ENCODE measurements at regions not wholly inside any gene's neighbourhood (a gene's known extent, or its start where the extent isn't known, plus 50 kb on each side); places are given as distances from the start of the nearest gene placed in this dataset.

- H3K4me1 ChIP-seq (ENCODE audit: insufficient read depth) = no peaks in the 10 kb centered on the region
- no peaks in the 10 kb centered on the region for H3K9me2 ChIP-seq (ENCODE audit: insufficient read depth)
- in situ Hi-C loops (cut with MboI) = no loop called here
- H3K27me3 ChIP-seq (replicated peaks; ENCODE audit: insufficient read depth) = no peaks in the 10 kb centered on the region
- no peak for DNase-seq
- H3K79me2 ChIP-seq (ENCODE audit: insufficient read depth) = no peaks in the 10 kb centered on the region
- no peak overlapping the region for H3K4me3 ChIP-seq
- no peak overlapping the region for H3K9ac ChIP-seq
- no peaks in the 10 kb centered on the region for H3F3A ChIP-seq (ENCODE audit: insufficient read depth)
- H2AFZ ChIP-seq = no peak overlapping the region
- no peak overlapping the region for H3K4me2 ChIP-seq (ENCODE audit: unreplicated experiment)
- no peak for TF ChIP-seq EZH2 (IDR thresholded peaks at IDR 0.05; ENCODE audit: insufficient read depth, poor library complexity, severe bottlenecking)
- TF ChIP-seq EZH2phosphoT487 (IDR thresholded peaks at IDR 0.05; ENCODE audit: insufficient read depth, low read depth) = no peak
- H3K36me3 ChIP-seq (ENCODE audit: low read depth) = no peaks in the 10 kb centered on the region
- H3K9me3 ChIP-seq (ENCODE audit: low read depth) = no peaks in the 10 kb centered on the region
- H3K27ac ChIP-seq = no peak overlapping the region
- 75 to 76% methylated on average over 4 of the region's 4 CpGs for WGBS, 2 experiments (ENCODE audit: low coverage in 1 of 2, low lambda C conversion rate in 2 of 2, missing lambda C conversion rate in 2 of 2)
- H4K20me1 ChIP-seq (ENCODE audit: insufficient read depth) = no peaks in the 10 kb centered on the region
These were observed 50.1 kb downstream of the GCNT4 start for GRCh38 chr5:75002271-75002670.

DNA sequence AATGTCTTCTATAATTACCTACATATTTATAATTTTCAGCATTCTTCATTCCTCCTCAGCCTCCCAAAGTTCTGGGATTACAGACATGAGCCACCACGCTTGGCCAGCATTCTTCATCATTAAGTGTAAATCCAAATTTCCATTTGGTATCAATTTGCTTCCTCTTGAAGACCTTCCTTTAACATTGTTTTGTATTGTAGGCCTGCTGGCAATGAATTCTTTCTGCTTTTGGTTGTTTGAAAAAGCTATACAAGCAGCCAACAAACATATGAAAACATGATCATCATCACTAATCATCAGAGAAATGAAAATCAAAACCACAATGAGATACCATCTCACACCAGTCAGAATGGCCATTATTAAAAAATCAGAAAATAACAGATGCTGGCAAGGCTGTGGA is 56.4 kb downstream of the GCNT4 start:
- Histone ChIP-seq H3F3A (ENCODE audit: insufficient read depth) (no peaks in the 10 kb centered on the region), H3K9ac (no peak overlapping the region), H3K27me3 (replicated peaks; ENCODE audit: insufficient read depth) (no peaks in the 10 kb centered on the region), H3K9me3 (ENCODE audit: low read depth) (no peaks in the 10 kb centered on the region), H3K4me1 (ENCODE audit: insufficient read depth) (no peaks in the 10 kb centered on the region), H4K20me1 (ENCODE audit: insufficient read depth) (no peaks in the 10 kb centered on the region), H3K27ac (no peak overlapping the region), H3K79me2 (ENCODE audit: insufficient read depth) (no peaks in the 10 kb centered on the region), H3K36me3 (ENCODE audit: low read depth) (no peaks in the 10 kb centered on the region), H3K4me3 (no peak overlapping the region), H3K4me2 (ENCODE audit: unreplicated experiment) (no peak overlapping the region), H3K9me2 (ENCODE audit: insufficient read depth) (no peaks in the 10 kb centered on the region), H2AFZ (no peak overlapping the region)
- no peak for DNase-seq
- WGBS, 2 experiments (ENCODE audit: low coverage in 1 of 2, low lambda C conversion rate in 2 of 2, missing lambda C conversion rate in 2 of 2) = 0 to 21% methylated on average over 1 of the region's 1 CpG
- in situ Hi-C loops (cut with MboI) = no loop called here
- TF ChIP-seq EZH2phosphoT487 (IDR thresholded peaks at IDR 0.05; ENCODE audit: insufficient read depth, low read depth) (no peak), EZH2 (IDR thresholded peaks at IDR 0.05; ENCODE audit: insufficient read depth, poor library complexity, severe bottlenecking) (no peak)

- Histone ChIP-seq H4K20me1 (ENCODE audit: insufficient read depth) (no peaks in the 10 kb centered on the region), H3K9me2 (ENCODE audit: insufficient read depth) (no peaks in the 10 kb centered on the region), H2AFZ (no peak overlapping the region), H3K9ac (no peak overlapping the region), H3K9me3 (ENCODE audit: low read depth) (no peaks in the 10 kb centered on the region), H3K4me2 (ENCODE audit: unreplicated experiment) (no peak overlapping the region), H3K4me1 (ENCODE audit: insufficient read depth) (no peaks in the 10 kb centered on the region), H3K27ac (no peak overlapping the region), H3F3A (ENCODE audit: insufficient read depth) (no peaks in the 10 kb centered on the region), H3K36me3 (ENCODE audit: low read depth) (no peaks in the 10 kb centered on the region), H3K79me2 (ENCODE audit: insufficient read depth) (no peaks in the 10 kb centered on the region), H3K4me3 (no peak overlapping the region), H3K27me3 (replicated peaks; ENCODE audit: insufficient read depth) (no peaks in the 10 kb centered on the region)
- DNase-seq = no peak
- in situ Hi-C loops (cut with MboI) = no loop called here
- 47 to 61% methylated on average over 2 of the region's 2 CpGs for WGBS, 2 experiments (ENCODE audit: low coverage in 1 of 2, low lambda C conversion rate in 2 of 2, missing lambda C conversion rate in 2 of 2)
- TF ChIP-seq EZH2phosphoT487 (IDR thresholded peaks at IDR 0.05; ENCODE audit: insufficient read depth, low read depth) (no peak), EZH2 (IDR thresholded peaks at IDR 0.05; ENCODE audit: insufficient read depth, poor library complexity, severe bottlenecking) (no peak)
These were observed 57.5 kb downstream of the GCNT4 start for GRCh38 chr5:74994826-74995225.

- Histone ChIP-seq H3K9ac (no peak overlapping the region), H4K20me1 (ENCODE audit: insufficient read depth) (no peaks in the 10 kb centered on the region), H3K36me3 (ENCODE audit: low read depth) (no peaks in the 10 kb centered on the region), H3K9me2 (ENCODE audit: insufficient read depth) (no peaks in the 10 kb centered on the region), H3K4me3 (no peak overlapping the region), H3K27me3 (replicated peaks; ENCODE audit: insufficient read depth) (no peaks in the 10 kb centered on the region), H2AFZ (no peak overlapping the region), H3K4me1 (ENCODE audit: insufficient read depth) (no peaks in the 10 kb centered on the region), H3K4me2 (ENCODE audit: unreplicated experiment) (no peak overlapping the region), H3K9me3 (ENCODE audit: low read depth) (no peaks in the 10 kb centered on the region), H3F3A (ENCODE audit: insufficient read depth) (no peaks in the 10 kb centered on the region), H3K79me2 (ENCODE audit: insufficient read depth) (no peaks in the 10 kb centered on the region), H3K27ac (no peak overlapping the region)
- WGBS, 2 experiments (ENCODE audit: low coverage in 1 of 2, low lambda C conversion rate in 2 of 2, missing lambda C conversion rate in 2 of 2) = 48% methylated on average over 4 of the region's 4 CpGs
- DNase-seq = no peak
- TF ChIP-seq EZH2 (IDR thresholded peaks at IDR 0.05; ENCODE audit: insufficient read depth, poor library complexity, severe bottlenecking) = no peak
- no peak for TF ChIP-seq EZH2phosphoT487 (IDR thresholded peaks at IDR 0.05; ENCODE audit: insufficient read depth, low read depth)
- in situ Hi-C loops (cut with MboI) = no loop called here
These were observed 58.6 kb downstream of the GCNT4 start for GRCh38 chr5:74993743-74994142.

DNA sequence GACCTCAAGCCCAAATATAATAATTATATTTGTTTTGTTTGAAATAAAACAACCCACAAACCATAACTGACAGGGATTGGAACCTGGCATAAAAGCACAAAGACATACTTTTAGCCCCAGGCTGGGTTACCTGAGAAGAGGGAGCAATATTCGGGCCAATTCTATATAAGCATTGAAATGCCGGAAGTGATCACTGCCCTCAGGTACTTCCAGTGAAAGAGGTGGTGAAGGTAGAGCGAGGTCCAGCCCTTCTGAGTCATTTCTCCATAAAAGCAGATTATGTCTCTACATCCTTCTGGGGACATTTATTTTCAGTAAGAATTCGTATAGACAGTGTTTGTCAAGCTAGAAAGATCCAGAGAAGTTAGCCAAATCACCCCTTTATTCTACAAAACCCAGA is 59.6 kb downstream of the GCNT4 start:
- H3K4me1 ChIP-seq (ENCODE audit: insufficient read depth) = no peaks in the 10 kb centered on the region
- H4K20me1 ChIP-seq (ENCODE audit: insufficient read depth) = no peaks in the 10 kb centered on the region
- no peak for DNase-seq
- H3K4me2 ChIP-seq (ENCODE audit: unreplicated experiment) = no peak overlapping the region
- no peaks in the 10 kb centered on the region for H3F3A ChIP-seq (ENCODE audit: insufficient read depth)
- H3K4me3 ChIP-seq = no peak overlapping the region
- H3K36me3 ChIP-seq (ENCODE audit: low read depth) = no peaks in the 10 kb centered on the region
- WGBS, 2 experiments (ENCODE audit: low coverage in 1 of 2, low lambda C conversion rate in 2 of 2, missing lambda C conversion rate in 2 of 2) = 64 to 65% methylated on average over 4 of the region's 4 CpGs
- H3K79me2 ChIP-seq (ENCODE audit: insufficient read depth) = no peaks in the 10 kb centered on the region
- TF ChIP-seq EZH2phosphoT487 (IDR thresholded peaks at IDR 0.05; ENCODE audit: insufficient read depth, low read depth) (no peak), EZH2 (IDR thresholded peaks at IDR 0.05; ENCODE audit: insufficient read depth, poor library complexity, severe bottlenecking) (no peak)
- H2AFZ ChIP-seq = no peak overlapping the region
- H3K27ac ChIP-seq = no peak overlapping the region
- H3K9me3 ChIP-seq (ENCODE audit: low read depth) = no peaks in the 10 kb centered on the region
- no peaks in the 10 kb centered on the region for H3K9me2 ChIP-seq (ENCODE audit: insufficient read depth)
- no peaks in the 10 kb centered on the region for H3K27me3 ChIP-seq (replicated peaks; ENCODE audit: insufficient read depth)
- in situ Hi-C loops (cut with MboI) = no loop called here
- H3K9ac ChIP-seq = no peak overlapping the region
